Suprapubic skin (tissue), 3 donors: ENCODE measurements at regions not wholly inside any gene's neighbourhood (a gene's known extent, or its start where the extent isn't known, plus 50 kb on each side); places are given as distances from the start of the nearest gene placed in this dataset.

Experiments
- CTCF ChIP-seq, 2 donors: fragments of 200-600 bp in 1 of 2; fragments of 450-650 bp in 1 of 2; sonication (generic) in 1 of 2; IDR thresholded peaks; one replicate each; pipeline ENCODE4 v1.5.1; 2016 to 2019; ENCODE audit warnings: antibody characterized with exemption in 2 of 2, mild to moderate bottlenecking in 1 of 2, moderate library complexity in 1 of 2
- POLR2A ChIP-seq, 2 donors: fragments of 450-650 bp; IDR thresholded peaks; one replicate each; pipeline ENCODE4 v1.6.1; 2017; ENCODE audit warnings: antibody characterized with exemption in 2 of 2, mild to moderate bottlenecking in 2 of 2, moderate library complexity in 2 of 2

GRCh38 chr16:64390102-64390501 lies 731.8 kb downstream of the CDH11 start:
- TF ChIP-seq CTCF (IDR thresholded peaks at IDR 0.05) (no peak), POLR2A (IDR thresholded peaks at IDR 0.05) (no peak)
